ENCODE measurements at regions not wholly inside any gene's neighbourhood (a gene's known extent, or its start where the extent isn't known, plus 50 kb on each side); places are given as distances from the start of the nearest gene placed in this dataset.

- TF ChIP-seq CTCF (IDR thresholded peaks at IDR 0.05; ENCODE audit: low read length) (no peak), EZH2 (IDR thresholded peaks at IDR 0.05; ENCODE audit: borderline replicate concordance, low read length) (no peak)
Measured at GRCh38 chr15:95998935-95999334, 331.6 kb upstream of the NR2F2 start.
